ENCODE measurements at regions not wholly inside any gene's neighbourhood (a gene's known extent, or its start where the extent isn't known, plus 50 kb on each side); places are given as distances from the start of the nearest gene placed in this dataset.

DNA sequence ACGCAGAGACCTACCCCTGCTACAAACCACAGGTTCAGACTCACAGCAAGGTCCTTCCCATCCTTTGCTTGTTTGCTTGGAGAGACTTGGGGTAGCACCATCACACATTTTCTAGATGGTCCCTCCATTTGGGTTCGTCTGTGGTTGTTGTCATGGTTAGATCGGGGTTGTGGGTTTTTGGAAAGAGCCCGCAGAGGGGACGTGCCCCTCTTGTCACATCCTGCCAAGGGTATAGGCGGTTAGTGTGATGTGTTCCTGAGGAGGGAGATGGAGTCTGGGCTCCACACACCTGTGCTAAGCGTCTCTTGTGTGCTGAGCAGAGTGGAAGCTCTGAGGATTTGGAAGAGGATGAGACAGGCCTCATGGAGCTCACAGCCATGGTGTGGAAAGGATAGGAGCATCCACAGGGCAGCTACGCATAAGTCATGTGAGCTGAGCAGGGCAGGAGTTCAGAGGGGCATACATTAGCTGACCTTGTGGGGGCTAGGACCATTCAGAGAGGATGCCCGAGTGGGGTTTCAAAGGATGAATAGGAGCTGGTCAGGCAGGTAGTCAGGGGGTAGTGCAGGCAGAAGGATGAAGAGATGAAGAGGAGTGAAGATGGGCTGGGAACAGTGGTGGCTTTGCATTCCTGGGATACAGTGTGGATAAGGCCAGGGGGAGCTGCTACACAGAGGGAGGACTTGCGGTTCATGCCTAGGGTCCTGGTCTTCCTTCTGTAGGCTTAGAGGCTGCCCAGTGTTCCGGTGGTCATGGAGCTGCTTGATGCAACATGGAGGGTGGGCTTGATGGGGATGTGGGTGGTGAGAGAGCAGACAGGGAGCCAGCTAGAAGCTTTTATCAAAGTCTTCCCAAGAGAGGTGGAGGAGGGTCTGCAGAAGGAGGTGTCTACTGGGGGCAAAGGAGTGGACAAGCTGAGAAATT is 62.9 kb downstream of the ACKR3 start:
- no peaks in the 10 kb centered on the region for H3K4me1 ChIP-seq (ENCODE audit: control extremely low read depth in 1 of 4, control insufficient read depth in 4 of 4, insufficient read depth in 4 of 4, low read length in 3 of 4)
- POLR2A ChIA-PET, result no interaction called here
- H3K36me3 ChIP-seq (ENCODE audit: control insufficient read depth in 4 of 4, insufficient read depth in 4 of 4, low read length in 3 of 4), result no peaks in the 10 kb centered on the region
- no peak for DNase-seq
- CTCF ChIA-PET, result no interaction called here
- H3K4me3 ChIP-seq (ENCODE audit: control insufficient read depth in 1 of 7, extremely low read depth in 1 of 7, insufficient read depth in 4 of 7, low read depth in 2 of 7, low read length in 6 of 7), result no peak overlapping the region
- peaks cover 0 to 5% (median 0%) of the 10 kb centered on the region in 5 experiments for H3K27me3 ChIP-seq (replicated peaks in 2 of 5; ENCODE audit: control insufficient read depth in 4 of 5, insufficient read depth in 5 of 5, low read length in 4 of 5)
- WGBS (ENCODE audit: insufficient coverage), result 94% methylated on average over 8 of the region's 11 CpGs
- no peak overlapping the region for H3K27ac ChIP-seq (ENCODE audit: insufficient read depth in 1 of 2, low read depth in 1 of 2, low read length in 2 of 2, poor library complexity in 1 of 2, severe bottlenecking in 2 of 2)
- H3K9me3 ChIP-seq (ENCODE audit: control extremely low read depth in 1 of 5, control insufficient read depth in 4 of 5, insufficient read depth in 2 of 5, low read depth in 1 of 5, low read length in 4 of 5), result no peaks in the 10 kb centered on the region

DNA sequence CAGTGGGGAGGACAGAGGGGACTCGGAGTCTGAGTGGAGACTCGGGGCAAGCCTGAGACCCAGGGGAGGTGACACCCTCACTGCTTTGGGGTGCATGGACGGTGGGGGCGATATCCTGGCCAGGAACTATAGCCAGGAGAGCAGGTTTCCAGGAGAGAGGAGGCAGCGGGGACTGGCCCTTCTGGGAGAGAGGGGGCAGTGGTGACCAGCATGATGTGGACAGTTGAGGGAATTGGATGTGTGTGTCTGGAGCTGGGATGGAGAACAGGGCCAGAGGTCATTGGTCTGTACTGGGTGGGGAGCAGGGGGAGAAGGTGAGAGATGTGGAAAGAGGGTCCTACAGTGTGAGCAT is 63.6 kb downstream of the ACKR3 start:
- no peaks in the 10 kb centered on the region for H3K9me3 ChIP-seq (ENCODE audit: control extremely low read depth in 1 of 5, control insufficient read depth in 4 of 5, insufficient read depth in 2 of 5, low read depth in 1 of 5, low read length in 4 of 5)
- no peak overlapping the region for H3K4me3 ChIP-seq (ENCODE audit: control insufficient read depth in 1 of 7, extremely low read depth in 1 of 7, insufficient read depth in 4 of 7, low read depth in 2 of 7, low read length in 6 of 7)
- no peak for DNase-seq
- no peak overlapping the region for H3K27ac ChIP-seq (ENCODE audit: insufficient read depth in 1 of 2, low read depth in 1 of 2, low read length in 2 of 2, poor library complexity in 1 of 2, severe bottlenecking in 2 of 2)
- no peaks in the 10 kb centered on the region for H3K36me3 ChIP-seq (ENCODE audit: control insufficient read depth in 4 of 4, insufficient read depth in 4 of 4, low read length in 3 of 4)
- ChIA-PET CTCF (no interaction called here), POLR2A (no interaction called here)
- WGBS (ENCODE audit: insufficient coverage), result 100% methylated on average over 5 of the region's 5 CpGs
- no peaks in the 10 kb centered on the region for H3K4me1 ChIP-seq (ENCODE audit: control extremely low read depth in 1 of 4, control insufficient read depth in 4 of 4, insufficient read depth in 4 of 4, low read length in 3 of 4)
- H3K27me3 ChIP-seq (replicated peaks in 2 of 5; ENCODE audit: control insufficient read depth in 4 of 5, insufficient read depth in 5 of 5, low read length in 4 of 5), result peaks cover 0 to 5% (median 0%) of the 10 kb centered on the region in 5 experiments

DNA sequence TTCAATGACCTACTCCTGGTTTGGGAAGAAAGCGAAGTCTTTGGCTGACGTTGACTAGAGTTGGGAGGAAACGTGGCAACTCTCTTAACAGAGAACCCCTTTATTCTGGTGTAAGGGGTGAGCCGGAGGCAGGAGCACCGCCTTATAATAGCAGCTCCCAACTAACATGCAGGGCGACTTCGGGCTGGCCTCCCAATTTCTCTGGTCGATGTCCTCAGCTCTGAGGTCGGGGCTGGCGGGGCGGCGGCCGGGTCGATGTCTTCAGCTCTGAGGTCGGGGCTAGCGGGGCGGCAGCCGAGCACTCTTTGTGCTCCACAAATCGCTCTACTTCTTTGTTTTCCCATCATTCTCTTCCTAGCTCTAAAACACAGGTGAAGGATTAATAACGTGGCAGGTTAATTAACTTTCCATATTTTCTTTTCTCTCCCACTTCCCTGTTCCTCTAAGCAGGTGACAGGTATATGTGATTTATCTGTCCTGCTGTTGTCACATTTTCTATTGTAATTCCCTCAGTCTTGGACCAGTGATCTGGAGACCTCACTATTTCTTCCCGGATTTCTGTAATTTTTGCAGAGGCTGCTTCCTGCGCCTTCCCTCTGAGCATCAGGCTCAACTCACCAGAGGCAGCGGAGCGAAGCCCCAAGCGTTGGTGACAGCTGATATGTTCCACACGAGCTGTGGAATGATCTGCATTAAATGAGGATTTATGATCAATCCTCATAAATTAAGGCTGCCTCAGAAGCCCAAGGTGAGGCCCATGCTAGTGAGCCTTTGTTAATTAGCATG is 64.3 kb downstream of the ACKR3 start:
- Histone ChIP-seq H3K4me1 (ENCODE audit: control extremely low read depth in 1 of 4, control insufficient read depth in 4 of 4, insufficient read depth in 4 of 4, low read length in 3 of 4) (no peaks in the 10 kb centered on the region), H3K36me3 (ENCODE audit: control insufficient read depth in 4 of 4, insufficient read depth in 4 of 4, low read length in 3 of 4) (no peaks in the 10 kb centered on the region), H3K27ac (ENCODE audit: insufficient read depth in 1 of 2, low read depth in 1 of 2, low read length in 2 of 2, poor library complexity in 1 of 2, severe bottlenecking in 2 of 2) (no peak overlapping the region), H3K27me3 (replicated peaks in 2 of 5; ENCODE audit: control insufficient read depth in 4 of 5, insufficient read depth in 5 of 5, low read length in 4 of 5) (peaks cover 0 to 5% (median 0%) of the 10 kb centered on the region in 5 experiments), H3K4me3 (ENCODE audit: control insufficient read depth in 1 of 7, extremely low read depth in 1 of 7, insufficient read depth in 4 of 7, low read depth in 2 of 7, low read length in 6 of 7) (no peak overlapping the region), H3K9me3 (ENCODE audit: control extremely low read depth in 1 of 5, control insufficient read depth in 4 of 5, insufficient read depth in 2 of 5, low read depth in 1 of 5, low read length in 4 of 5) (no peaks in the 10 kb centered on the region)
- 96% methylated on average over 21 of the region's 26 CpGs for WGBS (ENCODE audit: insufficient coverage)
- POLR2A ChIA-PET, result no interaction called here
- CTCF ChIA-PET, result no interaction called here
- DNase-seq, result no peak

DNA sequence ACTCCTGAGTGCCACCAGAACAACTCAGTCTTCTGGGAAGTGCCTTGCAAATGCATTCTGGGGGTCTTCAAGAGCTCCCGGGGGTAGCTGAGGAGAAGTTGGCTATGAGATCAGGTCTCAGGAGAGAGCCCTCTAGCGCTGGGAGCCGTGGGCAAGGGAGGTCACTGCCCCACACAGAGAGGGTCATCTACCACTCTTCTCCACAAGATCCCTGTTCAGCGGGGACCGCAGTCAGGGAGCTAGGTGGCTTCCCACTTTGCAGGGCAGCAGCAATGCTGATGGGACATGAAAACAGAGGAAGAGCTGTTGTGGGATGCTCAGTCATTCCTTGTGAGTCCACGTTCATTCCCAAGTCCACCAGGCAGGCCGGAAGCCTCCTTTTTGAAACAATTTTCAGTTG is 66.6 kb downstream of the ACKR3 start:
- ChIA-PET CTCF (interaction anchor here (1.3 kb wide), 1 partner anchor 18 kb away, joined by 3 read pairs; no protein-coding TSS in a partner anchor), POLR2A (interaction anchor here (0.6 kb wide), 1 partner anchor 242 kb away, joined by 3 read pairs; no protein-coding TSS in a partner anchor)
- DNase-seq, result no peak
- no peaks in the 10 kb centered on the region for H3K4me1 ChIP-seq (ENCODE audit: control extremely low read depth in 1 of 4, control insufficient read depth in 4 of 4, insufficient read depth in 4 of 4, low read length in 3 of 4)
- peaks cover 0 to 6% (median 5%) of the 10 kb centered on the region in 5 experiments for H3K9me3 ChIP-seq (ENCODE audit: control extremely low read depth in 1 of 5, control insufficient read depth in 4 of 5, insufficient read depth in 2 of 5, low read depth in 1 of 5, low read length in 4 of 5)
- peaks cover 0 to 5% (median 0%) of the 10 kb centered on the region in 5 experiments for H3K27me3 ChIP-seq (replicated peaks in 2 of 5; ENCODE audit: control insufficient read depth in 4 of 5, insufficient read depth in 5 of 5, low read length in 4 of 5)
- no peak overlapping the region for H3K27ac ChIP-seq (ENCODE audit: insufficient read depth in 1 of 2, low read depth in 1 of 2, low read length in 2 of 2, poor library complexity in 1 of 2, severe bottlenecking in 2 of 2)
- no peak overlapping the region for H3K4me3 ChIP-seq (ENCODE audit: control insufficient read depth in 1 of 7, extremely low read depth in 1 of 7, insufficient read depth in 4 of 7, low read depth in 2 of 7, low read length in 6 of 7)
- 93% methylated on average over 5 of the region's 7 CpGs for WGBS (ENCODE audit: insufficient coverage)
- H3K36me3 ChIP-seq (ENCODE audit: control insufficient read depth in 4 of 4, insufficient read depth in 4 of 4, low read length in 3 of 4), result no peaks in the 10 kb centered on the region

DNA sequence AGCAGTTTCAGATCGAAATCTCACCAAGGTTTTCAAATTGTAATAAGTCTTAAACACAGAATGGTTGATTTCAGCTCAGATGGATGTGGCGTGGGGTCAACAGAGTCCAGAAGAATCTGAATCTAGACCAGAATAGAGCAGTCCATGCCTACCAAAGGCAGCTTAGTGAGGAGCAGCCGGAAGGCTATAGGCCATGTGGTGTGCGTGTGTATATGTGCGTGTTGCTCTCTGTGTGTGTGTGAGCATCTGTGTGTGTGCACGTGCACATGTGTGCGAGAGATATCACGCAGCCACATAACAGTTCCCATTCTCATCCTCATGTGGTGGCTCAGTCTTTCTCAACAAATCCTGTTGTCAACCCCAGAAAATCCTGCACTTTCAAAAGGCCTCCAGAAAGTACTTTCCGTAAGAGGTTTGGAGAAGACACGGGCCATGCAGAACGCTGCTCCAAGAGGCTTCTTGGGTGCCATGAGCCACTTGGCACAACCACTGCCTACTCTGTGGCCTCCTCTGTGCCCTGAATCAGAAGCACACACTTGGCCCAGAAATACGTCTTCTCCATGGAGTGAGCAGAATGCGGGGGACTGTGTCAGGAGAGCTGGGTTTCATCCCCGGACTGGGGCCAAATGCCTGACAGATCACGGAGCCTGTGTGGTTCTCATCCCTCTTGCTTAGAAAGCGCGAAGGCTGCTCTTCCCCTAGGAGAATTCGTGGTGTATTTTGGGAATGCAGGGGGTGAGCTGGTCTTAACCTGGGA is 67.3 kb downstream of the ACKR3 start:
- POLR2A ChIA-PET, result interaction anchor here (0.6 kb wide), 1 partner anchor 242 kb away, joined by 3 read pairs; no protein-coding TSS in a partner anchor
- WGBS (ENCODE audit: insufficient coverage), result 99% methylated on average over 14 of the region's 18 CpGs

DNA sequence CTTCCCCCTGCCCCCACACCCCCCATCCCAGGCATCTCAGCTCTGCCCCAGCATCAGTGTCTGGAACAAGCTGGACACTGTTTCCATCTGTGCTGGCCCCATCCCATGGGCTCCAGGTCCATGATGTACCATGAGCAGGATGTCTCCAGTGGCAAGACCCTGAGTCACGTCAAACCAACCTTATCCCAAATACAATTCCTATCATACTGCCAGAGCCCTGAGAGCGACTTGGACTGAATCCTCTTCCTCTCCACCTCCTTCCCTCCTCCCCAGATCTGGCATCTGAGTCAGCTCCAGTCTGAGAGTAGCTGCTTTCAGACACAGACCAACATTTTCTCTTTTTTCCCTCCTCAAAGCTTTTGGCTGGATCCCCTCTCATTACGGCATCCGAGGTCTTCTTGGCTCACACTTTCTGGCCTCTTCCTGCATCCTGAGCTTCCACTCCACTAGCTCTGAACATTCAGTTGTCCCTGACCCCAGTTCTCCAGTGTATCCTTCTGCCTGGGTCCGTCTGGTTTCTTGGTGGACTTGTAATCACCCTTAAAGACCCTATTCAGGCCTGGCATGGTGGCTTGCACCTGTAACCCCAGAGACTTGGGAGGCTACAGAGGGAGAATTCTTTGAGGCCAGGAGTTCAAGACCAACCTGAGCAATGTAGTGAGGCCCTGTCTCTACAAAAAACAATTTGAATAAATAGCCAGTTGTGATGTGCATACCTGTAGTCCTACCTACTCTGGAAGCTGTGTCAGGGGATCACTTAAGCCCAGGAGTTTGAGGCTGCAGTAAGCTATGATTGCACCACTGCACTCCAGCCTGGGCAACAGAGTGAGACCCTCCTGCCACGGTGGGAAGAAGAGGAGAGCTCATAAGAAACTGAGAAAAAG is 68.3 kb downstream of the ACKR3 start:
- Histone ChIP-seq H3K4me1 (ENCODE audit: control extremely low read depth in 1 of 4, control insufficient read depth in 4 of 4, insufficient read depth in 4 of 4, low read length in 3 of 4) (no peaks in the 10 kb centered on the region), H3K36me3 (ENCODE audit: control insufficient read depth in 4 of 4, insufficient read depth in 4 of 4, low read length in 3 of 4) (no peaks in the 10 kb centered on the region), H3K27me3 (replicated peaks in 2 of 5; ENCODE audit: control insufficient read depth in 4 of 5, insufficient read depth in 5 of 5, low read length in 4 of 5) (peaks cover 0 to 10% (median 5%) of the 10 kb centered on the region in 5 experiments), H3K9me3 (ENCODE audit: control extremely low read depth in 1 of 5, control insufficient read depth in 4 of 5, insufficient read depth in 2 of 5, low read depth in 1 of 5, low read length in 4 of 5) (peaks cover 0 to 9% (median 5%) of the 10 kb centered on the region in 5 experiments), H3K27ac (ENCODE audit: insufficient read depth in 1 of 2, low read depth in 1 of 2, low read length in 2 of 2, poor library complexity in 1 of 2, severe bottlenecking in 2 of 2) (no peak overlapping the region), H3K4me3 (ENCODE audit: control insufficient read depth in 1 of 7, extremely low read depth in 1 of 7, insufficient read depth in 4 of 7, low read depth in 2 of 7, low read length in 6 of 7) (no peak overlapping the region)
- 84% methylated on average over 5 of the region's 6 CpGs for WGBS (ENCODE audit: insufficient coverage)
- CTCF ChIA-PET, result no interaction called here
- POLR2A ChIA-PET, result interaction anchor here (1.0 kb wide), 1 partner anchor 18 kb away, joined by 3 read pairs; no protein-coding TSS in a partner anchor
- DNase-seq, result no peak

More for the DNA sequence above, 67.3 kb downstream of the ACKR3 start:
- Histone ChIP-seq H3K27me3 (replicated peaks in 2 of 5; ENCODE audit: control insufficient read depth in 4 of 5, insufficient read depth in 5 of 5, low read length in 4 of 5) (peaks cover 0 to 4% (median 0%) of the 10 kb centered on the region in 5 experiments), H3K9me3 (ENCODE audit: control extremely low read depth in 1 of 5, control insufficient read depth in 4 of 5, insufficient read depth in 2 of 5, low read depth in 1 of 5, low read length in 4 of 5) (peaks cover 0 to 6% (median 5%) of the 10 kb centered on the region in 5 experiments), H3K4me1 (ENCODE audit: control extremely low read depth in 1 of 4, control insufficient read depth in 4 of 4, insufficient read depth in 4 of 4, low read length in 3 of 4) (no peaks in the 10 kb centered on the region), H3K27ac (ENCODE audit: insufficient read depth in 1 of 2, low read depth in 1 of 2, low read length in 2 of 2, poor library complexity in 1 of 2, severe bottlenecking in 2 of 2) (no peak overlapping the region), H3K36me3 (ENCODE audit: control insufficient read depth in 4 of 4, insufficient read depth in 4 of 4, low read length in 3 of 4) (no peaks in the 10 kb centered on the region), H3K4me3 (ENCODE audit: control insufficient read depth in 1 of 7, extremely low read depth in 1 of 7, insufficient read depth in 4 of 7, low read depth in 2 of 7, low read length in 6 of 7) (no peak overlapping the region)
- no peak for DNase-seq
- CTCF ChIA-PET, result interaction anchor here (1.3 kb wide), 1 partner anchor 18 kb away, joined by 3 read pairs; no protein-coding TSS in a partner anchor
